Natural killer cell (primary cell): ENCODE measurements at regions not wholly inside any gene's neighbourhood (a gene's known extent, or its start where the extent isn't known, plus 50 kb on each side); places are given as distances from the start of the nearest gene placed in this dataset.
"Not testable (repeated sequence)": the region's sequence is repeated elsewhere in the genome, so short reads cannot be mapped to it uniquely, and the experiment has no call there.

Experiments used
- ATAC-seq, 3 donors: fragments of 150-1000 bp in 2 of 3; fragments of 200-7000 bp in 1 of 3; cut with Tn5 transposase; 1 replicate in 1 of 3; 2 replicates in 2 of 3; pipeline ENCODE4 v1.10.0; 2021; ENCODE audit warnings: mild to moderate bottlenecking in 2 of 3, moderate library complexity in 2 of 3
- DNase-seq, 2 donors: peaks; one replicate each; pipeline versions ENCODE4 v3.0.0 to v3.0.0-alpha.2; 2013 to 2021; ENCODE audit warnings: mixed read lengths in 1 of 2
- H3K27ac ChIP-seq: one replicate; pipeline ENCODE4 v1.5.1; 2013; ENCODE audit warnings: mild to moderate bottlenecking, low read length
- H3K27me3 ChIP-seq: one replicate; pipeline ENCODE4 v1.6.1; 2013; ENCODE audit warnings: low read length; ENCODE audit not compliant: control insufficient read depth, insufficient read depth
- H3K36me3 ChIP-seq: one replicate; pipeline ENCODE4 v1.6.1; 2013; ENCODE audit warnings: low read length; ENCODE audit not compliant: control insufficient read depth, insufficient read depth
- H3K4me1 ChIP-seq: one replicate; pipeline ENCODE4 v1.6.1; 2013; ENCODE audit warnings: low read length; ENCODE audit not compliant: control insufficient read depth, insufficient read depth
- H3K4me3 ChIP-seq: one replicate; pipeline ENCODE4 v1.5.1; 2013; ENCODE audit warnings: low read length
- H3K9me3 ChIP-seq: one replicate; pipeline ENCODE4 v1.6.1; 2013; ENCODE audit warnings: low read length; ENCODE audit not compliant: control insufficient read depth, insufficient read depth
- H3K27ac Mint-ChIP-seq, 2 donors: one replicate each; pipeline ENCODE4 v1.8.0; 2022; ENCODE audit warnings: mild to moderate bottlenecking in 2 of 2, mixed read lengths in 2 of 2, moderate library complexity in 1 of 2
- H3K27me3 Mint-ChIP-seq, 2 donors: one replicate each; pipeline ENCODE4 v1.8.0; 2022; ENCODE audit warnings: low read depth in 2 of 2, mixed read lengths in 2 of 2
- H3K36me3 Mint-ChIP-seq: one replicate; pipeline ENCODE4 v1.8.0; 2022; ENCODE audit warnings: mixed read lengths
- H3K4me1 Mint-ChIP-seq, 2 donors: one replicate each; pipeline ENCODE4 v1.8.0; 2022; ENCODE audit warnings: mixed read lengths in 2 of 2
- H3K4me3 Mint-ChIP-seq: one replicate; pipeline ENCODE4 v1.8.0; 2022; ENCODE audit warnings: mild to moderate bottlenecking, moderate library complexity, mixed read lengths
- H3K9me3 Mint-ChIP-seq, 2 donors: one replicate each; pipeline ENCODE4 v1.8.0; 2022; ENCODE audit warnings: mixed read lengths in 2 of 2
- WGBS: methylation state at CpG from one replicate; pipeline ENCODE4 v1.1.7; 2013; ENCODE audit warnings: missing lambda C conversion rate; ENCODE audit not compliant: insufficient coverage; 5-methylcytosine and 5-hydroxymethylcytosine counted together
- intact Hi-C: fragments of 100-400 bp; cut with micrococcal nuclease; formaldehyde crosslinking; loops from one replicate; pipeline ENCODE4 v1.14.2; 2022
- TF ChIP-seq, protein P1 (sequence below): fragments of 200-600 bp; IDR thresholded peaks from one replicate; pipeline ENCODE4 v1.8.0; 2022; ENCODE audit warnings: antibody characterized with exemption

DNA sequence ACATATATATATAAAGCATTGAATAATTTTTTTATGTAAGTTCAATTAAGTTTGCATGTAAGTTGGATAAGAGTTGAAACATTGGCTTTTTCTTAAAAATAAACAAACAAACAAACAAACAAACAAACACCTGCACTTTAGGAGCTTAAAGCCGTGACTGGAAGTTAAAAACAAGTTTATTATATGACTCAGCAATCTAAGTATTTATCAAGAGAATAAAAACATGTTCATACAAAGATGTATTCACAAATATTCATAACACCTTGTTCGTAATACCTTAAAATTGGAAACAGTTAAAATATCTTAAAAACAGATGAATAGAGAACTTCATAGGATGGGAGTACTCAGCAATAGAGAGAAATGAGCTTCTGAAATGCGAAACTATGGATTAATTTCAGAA is 61.5 kb upstream of the ANXA1 start:
- no peaks in the 10 kb centered on the region for H3K36me3 ChIP-seq
- WGBS, result no CpG with 5 or more reads among the region's 3 CpGs
- TF ChIP-seq, protein P1, sequence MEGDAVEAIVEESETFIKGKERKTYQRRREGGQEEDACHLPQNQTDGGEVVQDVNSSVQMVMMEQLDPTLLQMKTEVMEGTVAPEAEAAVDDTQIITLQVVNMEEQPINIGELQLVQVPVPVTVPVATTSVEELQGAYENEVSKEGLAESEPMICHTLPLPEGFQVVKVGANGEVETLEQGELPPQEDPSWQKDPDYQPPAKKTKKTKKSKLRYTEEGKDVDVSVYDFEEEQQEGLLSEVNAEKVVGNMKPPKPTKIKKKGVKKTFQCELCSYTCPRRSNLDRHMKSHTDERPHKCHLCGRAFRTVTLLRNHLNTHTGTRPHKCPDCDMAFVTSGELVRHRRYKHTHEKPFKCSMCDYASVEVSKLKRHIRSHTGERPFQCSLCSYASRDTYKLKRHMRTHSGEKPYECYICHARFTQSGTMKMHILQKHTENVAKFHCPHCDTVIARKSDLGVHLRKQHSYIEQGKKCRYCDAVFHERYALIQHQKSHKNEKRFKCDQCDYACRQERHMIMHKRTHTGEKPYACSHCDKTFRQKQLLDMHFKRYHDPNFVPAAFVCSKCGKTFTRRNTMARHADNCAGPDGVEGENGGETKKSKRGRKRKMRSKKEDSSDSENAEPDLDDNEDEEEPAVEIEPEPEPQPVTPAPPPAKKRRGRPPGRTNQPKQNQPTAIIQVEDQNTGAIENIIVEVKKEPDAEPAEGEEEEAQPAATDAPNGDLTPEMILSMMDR, result no peak

DNA sequence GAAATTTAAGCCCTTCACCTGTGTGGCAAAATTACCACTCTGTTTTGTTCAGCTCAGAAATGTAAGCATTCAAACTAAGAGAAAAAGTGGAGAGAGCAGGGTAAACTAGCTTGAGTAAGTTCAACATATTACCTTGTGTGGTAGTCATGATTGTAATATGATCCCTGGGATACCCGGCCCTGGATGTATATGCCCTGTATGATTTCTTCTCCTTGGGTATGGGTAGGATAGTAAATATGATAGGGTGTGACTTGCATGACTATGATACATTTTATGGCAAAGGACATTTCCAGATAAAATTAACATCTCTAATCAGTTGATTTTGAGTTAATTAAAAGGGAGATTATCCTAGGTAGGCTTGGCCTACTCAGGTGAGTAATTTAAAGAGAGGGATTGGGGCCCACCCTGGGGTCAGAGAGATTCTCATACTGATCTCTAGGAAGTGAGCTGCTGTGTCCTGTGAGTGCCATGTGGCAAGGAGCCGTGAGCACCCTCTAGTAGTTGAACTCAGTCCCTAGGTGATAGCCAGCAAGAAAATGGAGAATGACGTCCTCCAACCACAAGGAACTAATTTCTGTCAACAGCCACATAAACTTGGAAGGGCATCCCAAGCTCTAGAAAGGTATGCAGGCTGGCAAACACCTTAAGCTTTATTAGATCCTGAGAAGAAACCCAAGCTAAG is 62.2 kb upstream of the ANXA1 start:
- H3K9me3 ChIP-seq, result no peaks in the 10 kb centered on the region
- Mint-ChIP-seq H3K27me3 (peaks cover 0 to 14% of the 10 kb centered on the region in 2 donors), H3K27ac (no peak overlapping the region), H3K36me3 (no peaks in the 10 kb centered on the region), H3K4me3 (no peak overlapping the region), H3K4me1 (peaks cover 0 to 6% of the 10 kb centered on the region in 2 donors), H3K9me3 (no peaks in the 10 kb centered on the region)
- no peaks in the 10 kb centered on the region for H3K36me3 ChIP-seq
- TF ChIP-seq, protein P1, result no peak
- H3K4me1 ChIP-seq, result no peaks in the 10 kb centered on the region
- no peaks in the 10 kb centered on the region for H3K27me3 ChIP-seq
- intact Hi-C loops, result no loop called here
- whole genome bisulfite sequencing, result 80% methylated on average over 3 of the region's 3 CpGs
- H3K27ac ChIP-seq, result no peak overlapping the region
- H3K4me3 ChIP-seq, result no peak overlapping the region
- DNase-seq, result no peak
- no peak for ATAC-seq

More for the DNA sequence above, 61.5 kb upstream of the ANXA1 start:
- Mint-ChIP-seq H3K4me3 (no peak overlapping the region), H3K27ac (no peak overlapping the region), H3K4me1 (peaks cover 0 to 6% of the 10 kb centered on the region in 2 donors), H3K36me3 (no peaks in the 10 kb centered on the region), H3K9me3 (no peaks in the 10 kb centered on the region), H3K27me3 (peaks cover 0 to 7% of the 10 kb centered on the region in 2 donors)
- Histone ChIP-seq H3K4me3 (no peak overlapping the region), H3K9me3 (no peaks in the 10 kb centered on the region), H3K27ac (no peak overlapping the region), H3K4me1 (no peaks in the 10 kb centered on the region), H3K27me3 (no peaks in the 10 kb centered on the region)
- intact Hi-C loops, result no loop called here
- DNase-seq, result no peak
- ATAC-seq, result no peak

DNA sequence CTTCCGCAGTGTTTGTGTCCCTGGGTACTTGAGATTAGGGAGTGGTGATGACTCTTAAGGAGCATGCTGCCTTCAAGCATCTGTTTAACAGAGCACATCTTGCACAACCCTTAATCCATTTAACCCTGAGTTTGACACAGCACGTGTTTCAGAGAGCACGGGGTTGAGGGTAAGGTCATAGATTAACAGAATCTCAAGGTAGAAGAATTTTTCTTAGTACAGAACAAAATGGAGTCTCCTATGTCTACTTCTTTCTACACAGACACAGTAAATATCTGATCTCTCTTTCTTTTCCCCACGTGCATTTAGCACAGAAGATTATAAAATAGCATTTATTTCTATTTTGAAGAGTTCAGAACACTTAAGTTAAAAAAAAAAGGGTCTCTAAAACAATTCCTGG is 63.8 kb upstream of the ANXA1 start:
- H3K9me3 ChIP-seq, H3K36me3 ChIP-seq, H3K27me3 ChIP-seq, H3K9me3 Mint-ChIP-seq, ATAC-seq, H3K27ac ChIP-seq, H3K4me3 ChIP-seq, H3K4me3 Mint-ChIP-seq, H3K36me3 Mint-ChIP-seq, H3K4me1 ChIP-seq, DNase-seq, H3K27ac Mint-ChIP-seq, H3K4me1 Mint-ChIP-seq, intact Hi-C loops: not testable (repeated sequence)
- no CpG with 5 or more reads among the region's 4 CpGs for WGBS
- peaks cover 0 to 26% of the 10 kb centered on the region in 2 donors for H3K27me3 Mint-ChIP-seq

DNA sequence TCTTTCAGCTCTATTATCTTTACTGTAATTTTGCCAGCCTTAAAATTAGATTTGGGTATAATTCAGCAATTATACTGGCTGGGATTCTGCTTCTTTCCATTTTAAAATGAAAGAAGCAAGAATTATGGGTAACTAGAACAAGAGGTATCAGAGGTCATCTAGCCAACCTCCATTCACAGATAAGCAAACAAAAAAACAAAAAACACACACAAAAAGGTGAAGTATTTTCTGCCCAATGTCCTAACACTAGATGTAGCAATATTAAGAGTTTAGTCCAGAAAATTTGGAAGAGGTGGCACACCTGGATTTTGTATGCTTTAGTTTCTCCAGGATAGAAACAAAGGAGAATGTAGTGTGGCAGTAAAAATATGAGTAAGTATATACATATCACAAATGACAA is 68.1 kb upstream of the ANXA1 start:
- ATAC-seq, result no peak
- H3K4me1 ChIP-seq, result no peaks in the 10 kb centered on the region
- H3K27me3 Mint-ChIP-seq, result peaks cover 2 to 41% of the 10 kb centered on the region in 2 donors
- no peaks in the 10 kb centered on the region for H3K36me3 ChIP-seq
- no peak overlapping the region for H3K27ac Mint-ChIP-seq
- no peak overlapping the region for H3K4me3 ChIP-seq
- H3K27me3 ChIP-seq, result no peaks in the 10 kb centered on the region
- no peaks in the 10 kb centered on the region for H3K9me3 Mint-ChIP-seq
- DNase-seq, result no peak
- H3K4me3 Mint-ChIP-seq, result no peak overlapping the region
- intact Hi-C loops, result loop anchor here (2.0 to 5.0 kb wide), 2 partner anchors 211 to 803 kb away; no protein-coding TSS in a partner anchor
- TF ChIP-seq, protein P1, result no peak
- H3K36me3 Mint-ChIP-seq, result no peaks in the 10 kb centered on the region
- H3K9me3 ChIP-seq, result no peaks in the 10 kb centered on the region
- H3K4me1 Mint-ChIP-seq, result no peaks in the 10 kb centered on the region
- no peak overlapping the region for H3K27ac ChIP-seq
